ENCODE measurements at regions not wholly inside any gene's neighbourhood (a gene's known extent, or its start where the extent isn't known, plus 50 kb on each side); places are given as distances from the start of the nearest gene placed in this dataset.

DNA sequence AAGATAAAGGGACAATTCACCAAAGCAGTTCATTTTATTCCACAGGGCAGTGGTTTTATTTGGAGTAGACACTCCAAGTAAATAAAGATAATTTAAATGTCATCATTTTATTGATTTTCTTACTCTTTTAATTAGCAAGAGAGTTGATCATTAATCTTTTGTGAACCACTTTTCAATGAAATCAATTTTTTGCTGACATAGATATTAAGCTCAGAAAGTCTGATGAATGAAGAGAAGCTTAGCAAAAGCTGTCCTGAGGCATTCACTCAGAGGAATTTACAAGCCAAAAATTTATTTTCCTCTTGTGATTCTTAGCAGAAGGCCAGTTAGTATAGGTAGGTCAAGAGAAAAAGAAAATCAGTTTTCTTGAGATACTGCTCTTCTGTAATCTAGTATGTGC is 618.0 kb downstream of the CCER1 start:
- no peak for TF ChIP-seq POLR2A (IDR thresholded peaks at IDR 0.05)
- TF ChIP-seq CTCF (IDR thresholded peaks at IDR 0.05) = no peak

GRCh38 chr12:90335566-90335965 is 619.4 kb downstream of the CCER1 start:
- 85 to 87% methylated on average over 1 of the region's 1 CpG for WGBS, 2 donors
- no peaks in the 10 kb centered on the region for H3K36me3 ChIP-seq
- no peak for TF ChIP-seq CTCF (IDR thresholded peaks at IDR 0.05)
- TF ChIP-seq POLR2A (IDR thresholded peaks at IDR 0.05) = no peak
- intact Hi-C loops (cut with DNase I) = no loop called here
- H3K27ac ChIP-seq = no peak overlapping the region
- no peaks in the 10 kb centered on the region for H3K27me3 ChIP-seq
- H3K4me1 ChIP-seq = no peaks in the 10 kb centered on the region
- no peaks in the 10 kb centered on the region for H3K9me3 ChIP-seq
- DNase-seq = no peak
- H3K4me3 ChIP-seq (replicated peaks in 1 of 3) = no peak overlapping the region

More for the DNA sequence above, 618.0 kb downstream of the CCER1 start:
- Histone ChIP-seq H3K36me3 (no peaks in the 10 kb centered on the region), H3K27me3 (no peaks in the 10 kb centered on the region), H3K4me3 (replicated peaks in 1 of 3) (no peak overlapping the region), H3K4me1 (no peaks in the 10 kb centered on the region), H3K27ac (no peak overlapping the region), H3K9me3 (no peaks in the 10 kb centered on the region)
- DNase-seq = no peak
- intact Hi-C loops (cut with DNase I) = no loop called here

DNA sequence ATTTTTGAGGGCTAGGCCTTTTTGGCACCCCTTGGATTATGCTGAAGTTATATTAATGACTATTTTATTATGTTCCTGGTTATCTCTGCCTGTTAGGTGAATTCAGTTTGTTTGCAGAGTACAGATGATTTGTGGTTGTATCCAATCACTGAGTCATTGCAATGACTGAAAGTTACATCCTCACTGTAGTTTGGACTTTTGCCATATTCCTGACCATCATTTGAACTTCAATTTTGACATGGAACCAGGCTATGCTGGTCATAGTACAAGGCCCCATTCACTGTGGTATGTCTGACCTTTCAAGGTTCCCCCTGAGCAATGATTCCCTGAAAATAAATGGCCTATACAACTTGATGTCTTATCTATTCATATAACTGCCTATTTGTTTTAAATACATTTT is 621.0 kb downstream of the CCER1 start:
- H3K4me3 ChIP-seq (replicated peaks in 1 of 3) = no peak overlapping the region
- no peak for DNase-seq
- no peak overlapping the region for H3K27ac ChIP-seq
- no peaks in the 10 kb centered on the region for H3K9me3 ChIP-seq
- no peaks in the 10 kb centered on the region for H3K36me3 ChIP-seq
- no peaks in the 10 kb centered on the region for H3K27me3 ChIP-seq
- TF ChIP-seq CTCF (IDR thresholded peaks at IDR 0.05) = no peak
- TF ChIP-seq POLR2A (IDR thresholded peaks at IDR 0.05) = no peak
- no peaks in the 10 kb centered on the region for H3K4me1 ChIP-seq
- intact Hi-C loops (cut with DNase I) = no loop called here

DNA sequence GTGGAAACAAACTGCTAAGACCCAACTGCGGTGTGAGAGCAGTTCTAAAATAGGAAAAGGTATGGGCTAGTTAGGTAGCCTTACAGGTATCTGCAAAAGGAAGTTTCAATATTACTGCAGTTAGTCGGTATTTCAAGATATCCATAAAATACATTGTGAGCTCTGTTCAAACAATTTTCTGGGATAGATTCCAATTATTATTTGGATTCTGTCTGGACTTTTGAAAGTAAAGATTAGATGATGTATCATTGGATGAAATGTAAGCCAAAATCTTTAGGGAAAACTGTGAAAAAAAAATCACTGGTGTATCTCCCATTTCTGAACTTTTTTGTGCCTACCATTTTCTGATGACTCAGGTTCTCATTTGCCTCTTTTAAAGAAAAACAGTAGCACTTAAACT is 621.6 kb downstream of the CCER1 start:
- TF ChIP-seq CTCF (IDR thresholded peaks at IDR 0.05) (no peak), POLR2A (IDR thresholded peaks at IDR 0.05) (no peak)
- no peaks in the 10 kb centered on the region for H3K27me3 ChIP-seq
- no peaks in the 10 kb centered on the region for H3K9me3 ChIP-seq
- no peaks in the 10 kb centered on the region for H3K4me1 ChIP-seq
- intact Hi-C loops (cut with DNase I) = no loop called here
- no peak for DNase-seq
- no peak overlapping the region for H3K27ac ChIP-seq
- H3K4me3 ChIP-seq (replicated peaks in 1 of 3) = no peak overlapping the region
- H3K36me3 ChIP-seq = no peaks in the 10 kb centered on the region
- 72 to 85% methylated on average over 2 of the region's 2 CpGs for WGBS, 2 donors

- TF ChIP-seq CTCF (IDR thresholded peaks at IDR 0.05) (no peak), POLR2A (IDR thresholded peaks at IDR 0.05) (no peak)
- H3K4me3 ChIP-seq (replicated peaks in 1 of 3) = no peak overlapping the region
- H3K9me3 ChIP-seq = no peaks in the 10 kb centered on the region
- H3K36me3 ChIP-seq = no peaks in the 10 kb centered on the region
- H3K4me1 ChIP-seq = no peaks in the 10 kb centered on the region
- intact Hi-C loops (cut with DNase I) = no loop called here
- no peak for DNase-seq
- no peaks in the 10 kb centered on the region for H3K27me3 ChIP-seq
- 76 to 94% methylated on average over 1 of the region's 1 CpG for WGBS, 2 donors
- no peak overlapping the region for H3K27ac ChIP-seq
These were observed 623.2 kb downstream of the CCER1 start for GRCh38 chr12:90331821-90332220.

All from thyroid gland (tissue), 4 donors.